Astrocyte (in vitro differentiated cells and primary cell): ENCODE measurements at regions not wholly inside any gene's neighbourhood (a gene's known extent, or its start where the extent isn't known, plus 50 kb on each side); places are given as distances from the start of the nearest gene placed in this dataset.
"Not testable (repeated sequence)": the region's sequence is repeated elsewhere in the genome, so short reads cannot be mapped to it uniquely, and the experiment has no call there.

Experiments
- DNase-seq: peaks from one replicate; pipeline ENCODE4 v3.0.0-alpha.2; 2010; ENCODE audit warnings: low read depth
- FAIRE-seq: peaks from 2 replicates; lab custom pipeline; 2011; peaks lifted over from hg19 to GRCh38; lab: Jason Lieb, UNC
- H2AFZ ChIP-seq: 2 replicates; pipeline ENCODE4 v1.6.0; 2012; ENCODE audit warnings: low read depth, low read length, inconsistent platforms
- H3K27ac ChIP-seq: 2 replicates; pipeline ENCODE4 v1.5.1; 2011; ENCODE audit warnings: low read depth, low read length, inconsistent platforms
- H3K27me3 ChIP-seq: 2 replicates; pipeline ENCODE4 v1.6.0; 2011; ENCODE audit warnings: low read length, inconsistent platforms; ENCODE audit not compliant: insufficient read depth
- H3K36me3 ChIP-seq: 2 replicates; pipeline ENCODE4 v1.5.1; 2011; ENCODE audit warnings: low read length, inconsistent platforms; ENCODE audit not compliant: insufficient read depth
- H3K4me1 ChIP-seq: 2 replicates; pipeline ENCODE4 v1.5.1; 2011; ENCODE audit warnings: low read length, inconsistent platforms; ENCODE audit not compliant: insufficient read depth
- H3K4me2 ChIP-seq: 2 replicates; pipeline ENCODE4 v1.6.0; 2012; ENCODE audit warnings: low read length, inconsistent platforms
- H3K4me3 ChIP-seq: 2 replicates; pipeline ENCODE4 v1.5.1; 2011; ENCODE audit warnings: low read depth, mild to moderate bottlenecking, low read length, inconsistent platforms; ENCODE audit not compliant: insufficient read depth
- H3K79me2 ChIP-seq: 2 replicates; pipeline ENCODE4 v1.6.0; 2012; ENCODE audit warnings: mild to moderate bottlenecking, low read length, inconsistent platforms; ENCODE audit not compliant: insufficient read depth
- H3K9ac ChIP-seq: 2 replicates; pipeline ENCODE4 v1.6.0; 2012; ENCODE audit warnings: mild to moderate bottlenecking, low read length, inconsistent platforms
- H3K9me3 ChIP-seq: 2 replicates; pipeline ENCODE4 v1.5.1; 2012; ENCODE audit warnings: low read depth, mild to moderate bottlenecking, low read length, inconsistent platforms; ENCODE audit not compliant: insufficient read depth
- H4K20me1 ChIP-seq: 2 replicates; pipeline ENCODE4 v1.6.0; 2012; ENCODE audit warnings: low read length, inconsistent platforms; ENCODE audit not compliant: insufficient read depth
- H3K27ac Mint-ChIP-seq: one replicate; pipeline ENCODE4 v1.8.0; 2021; ENCODE audit warnings: mild to moderate bottlenecking, mixed read lengths; ENCODE audit not compliant: unreplicated experiment
- H3K27me3 Mint-ChIP-seq: one replicate; pipeline ENCODE4 v1.8.0; 2021; ENCODE audit warnings: low read depth, mixed read lengths; ENCODE audit not compliant: unreplicated experiment
- H3K36me3 Mint-ChIP-seq: one replicate; pipeline ENCODE4 v1.8.0; 2021; ENCODE audit warnings: low read depth, mixed read lengths; ENCODE audit not compliant: unreplicated experiment
- H3K4me1 Mint-ChIP-seq: one replicate; pipeline ENCODE4 v1.8.0; 2021; ENCODE audit warnings: low read depth, mixed read lengths; ENCODE audit not compliant: unreplicated experiment
- H3K4me3 Mint-ChIP-seq: one replicate; pipeline ENCODE4 v1.8.0; 2021; ENCODE audit warnings: mild to moderate bottlenecking, moderate library complexity, mixed read lengths; ENCODE audit not compliant: unreplicated experiment
- H3K9me3 Mint-ChIP-seq: one replicate; pipeline ENCODE4 v1.8.0; 2021; ENCODE audit warnings: mild to moderate bottlenecking, mixed read lengths; ENCODE audit not compliant: unreplicated experiment
- CTCF ChIP-seq: IDR thresholded peaks from 2 replicates; pipeline ENCODE4 v1.5.1; 2011; ENCODE audit warnings: low read depth, mild to moderate bottlenecking, inconsistent platforms, low read length, moderate library complexity; ENCODE audit not compliant: insufficient read depth
- EZH2 ChIP-seq: IDR thresholded peaks from 2 replicates; pipeline ENCODE4 v1.6.1; 2012; ENCODE audit warnings: mild to moderate bottlenecking, low read length, inconsistent platforms; ENCODE audit not compliant: insufficient read depth

- H3K9me3 ChIP-seq = no peaks in the 10 kb centered on the region
- H2AFZ ChIP-seq = no peak overlapping the region
- H3K4me2 ChIP-seq = no peak overlapping the region
- H3K27ac ChIP-seq = no peak overlapping the region
- no peak overlapping the region for H3K4me3 Mint-ChIP-seq
- no peaks in the 10 kb centered on the region for H3K4me1 ChIP-seq
- no peaks in the 10 kb centered on the region for H4K20me1 ChIP-seq
- DNase-seq = no peak
- TF ChIP-seq CTCF (no peak), EZH2 (no peak)
- no peak overlapping the region for H3K27ac Mint-ChIP-seq
- no peak for FAIRE-seq
- no peaks in the 10 kb centered on the region for H3K36me3 Mint-ChIP-seq
- no peaks in the 10 kb centered on the region for H3K36me3 ChIP-seq
- H3K27me3 ChIP-seq = no peaks in the 10 kb centered on the region
- no peak overlapping the region for H3K4me3 ChIP-seq
- H3K9me3 Mint-ChIP-seq = peaks cover 6% of the 10 kb centered on the region
- H3K79me2 ChIP-seq = no peaks in the 10 kb centered on the region
- H3K4me1 Mint-ChIP-seq = no peaks in the 10 kb centered on the region
- H3K9ac ChIP-seq = no peak overlapping the region
- no peaks in the 10 kb centered on the region for H3K27me3 Mint-ChIP-seq
Measured at GRCh38 chr10:106023329-106023728, 1141.2 kb downstream of the SORCS1 start.

GRCh38 chr10:106019559-106019958 lies 1144.9 kb downstream of the SORCS1 start:
- not testable (repeated sequence) for H3K36me3 ChIP-seq, H3K27me3 ChIP-seq, H3K4me1 ChIP-seq, H3K27me3 Mint-ChIP-seq, FAIRE-seq, H3K4me3 Mint-ChIP-seq, H3K4me1 Mint-ChIP-seq, H3K36me3 Mint-ChIP-seq, H3K27ac Mint-ChIP-seq, H2AFZ ChIP-seq, H3K4me2 ChIP-seq, H3K4me3 ChIP-seq, H3K9ac ChIP-seq, H3K79me2 ChIP-seq, H3K27ac ChIP-seq, H4K20me1 ChIP-seq, H3K9me3 Mint-ChIP-seq, H3K9me3 ChIP-seq, DNase-seq

- H3K9me3 ChIP-seq, H3K79me2 ChIP-seq, H3K27me3 Mint-ChIP-seq, H3K4me1 ChIP-seq, H3K4me3 Mint-ChIP-seq, H3K4me2 ChIP-seq, DNase-seq, H3K9me3 Mint-ChIP-seq, H3K4me3 ChIP-seq, H2AFZ ChIP-seq, H3K36me3 Mint-ChIP-seq, H4K20me1 ChIP-seq, H3K27me3 ChIP-seq, H3K27ac Mint-ChIP-seq, H3K27ac ChIP-seq, H3K4me1 Mint-ChIP-seq, H3K36me3 ChIP-seq, FAIRE-seq, H3K9ac ChIP-seq: not testable (repeated sequence)
Measured at GRCh38 chr10:106015369-106016199, 1148.9 kb downstream of the SORCS1 start.
